GM20000 (cell line): ENCODE measurements at regions not wholly inside any gene's neighbourhood (a gene's known extent, or its start where the extent isn't known, plus 50 kb on each side); places are given as distances from the start of the nearest gene placed in this dataset.

Experiments used
- DNase-seq: peaks from one replicate; pipeline ENCODE4 v3.0.0; 2012; ENCODE audit warnings: low spot score
- CTCF ChIP-seq: IDR thresholded peaks from 2 replicates; pipeline ENCODE4 v1.5.1; 2012; ENCODE audit warnings: mild to moderate bottlenecking, control low read depth; ENCODE audit errors: extremely low read depth, missing control alignments

- DNase-seq, result no peak
- TF ChIP-seq CTCF, result no peak
These were observed 54.6 kb upstream of the PIM1 start for GRCh38 chr6:37115236-37115895.

DNA sequence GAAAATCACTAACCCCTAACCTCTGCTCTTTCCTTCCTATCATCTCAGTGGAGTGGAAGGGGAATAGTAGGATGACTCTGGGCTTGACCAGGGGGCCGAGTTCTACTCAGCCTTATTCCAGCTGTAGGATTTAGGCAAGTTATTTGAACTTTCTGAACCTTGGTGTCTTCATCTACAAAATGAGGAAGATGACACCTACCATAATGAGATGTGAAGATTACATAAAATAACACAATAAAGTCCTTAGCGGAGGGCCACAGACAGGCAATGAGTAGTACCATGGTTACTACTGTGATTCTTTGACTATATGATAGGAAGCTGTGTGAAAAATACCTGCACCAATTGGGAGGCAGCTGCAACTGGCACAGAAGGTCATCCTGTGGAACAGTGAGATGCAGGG lies 53.6 kb upstream of the PIM1 start:
- no peak for TF ChIP-seq CTCF
- DNase-seq, result no peak

DNA sequence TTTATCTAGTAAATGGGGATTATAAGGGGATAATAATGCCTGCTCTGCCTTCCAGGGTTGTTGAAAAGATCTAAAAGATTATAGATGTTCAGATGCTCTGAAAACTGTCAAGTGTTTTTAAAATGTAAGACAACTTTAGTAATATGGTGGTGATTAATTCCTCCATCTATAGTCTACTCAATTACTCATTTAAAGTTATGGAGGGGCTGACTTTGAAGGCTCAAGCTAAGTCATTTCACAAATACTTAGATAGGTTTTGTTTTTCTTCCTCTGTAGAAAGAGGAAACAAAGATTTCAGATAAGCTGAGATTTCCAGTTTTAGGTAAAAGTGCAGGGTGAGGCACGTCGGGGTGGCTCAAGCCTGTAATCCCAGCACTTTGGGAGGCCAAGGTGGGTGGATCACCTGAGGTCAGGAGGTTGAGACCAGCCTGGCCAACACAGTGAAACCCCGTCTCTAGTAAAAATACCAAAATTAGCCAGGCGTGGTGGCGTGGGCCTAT lies 50.5 kb upstream of the PIM1 start:
- DNase-seq, result no peak
- TF ChIP-seq CTCF, result no peak
